Activated naive CD4-positive, alpha-beta T cell treated with anti-CD3 and anti-CD28 coated beads, Interleukin-2, amount 10 ng/mL, durations not matched to agents 7 days and 5 days (primary cell): ENCODE measurements at regions not wholly inside any gene's neighbourhood (a gene's known extent, or its start where the extent isn't known, plus 50 kb on each side); places are given as distances from the start of the nearest gene placed in this dataset.

Experiments used
- CTCF ChIA-PET: fragments of 350-600 bp; sonication (Branson Sonifier 250); formaldehyde crosslinking; loops from one replicate; lab custom pipeline; 2021; ENCODE audit warnings: antibody characterized with exemption; lab: Charles Lee
- DNase-seq: peaks from one replicate; pipeline ENCODE4 v3.0.0-alpha.2; 2020
- H3K27ac Mint-ChIP-seq: one replicate; pipeline ENCODE4 v1.8.0; 2021; ENCODE audit warnings: mild to moderate bottlenecking, moderate library complexity, mixed read lengths
- H3K27me3 Mint-ChIP-seq: one replicate; pipeline ENCODE4 v1.8.0; 2021; ENCODE audit warnings: mild to moderate bottlenecking, mixed read lengths
- H3K36me3 Mint-ChIP-seq: one replicate; pipeline ENCODE4 v1.8.0; 2021; ENCODE audit warnings: mixed read lengths
- H3K4me1 Mint-ChIP-seq: one replicate; pipeline ENCODE4 v1.8.0; 2021; ENCODE audit warnings: mixed read lengths
- H3K4me3 Mint-ChIP-seq: one replicate; pipeline ENCODE4 v1.8.0; 2021; ENCODE audit warnings: mild to moderate bottlenecking, moderate library complexity, mixed read lengths
- H3K9me3 Mint-ChIP-seq: one replicate; pipeline ENCODE4 v1.8.0; 2021; ENCODE audit warnings: mixed read lengths

- CTCF ChIA-PET, result interaction anchor here (1.2 kb wide), 1 partner anchor 15 kb away, joined by 3 read pairs; no protein-coding TSS in a partner anchor
- no peaks in the 10 kb centered on the region for H3K4me1 Mint-ChIP-seq
- no peak overlapping the region for H3K27ac Mint-ChIP-seq
- H3K36me3 Mint-ChIP-seq, result no peaks in the 10 kb centered on the region
- no peak overlapping the region for H3K4me3 Mint-ChIP-seq
- peaks cover 21% of the 10 kb centered on the region for H3K27me3 Mint-ChIP-seq
- no peaks in the 10 kb centered on the region for H3K9me3 Mint-ChIP-seq
- no peak for DNase-seq
Measured at GRCh38 chr1:4600615-4601460, 53.6 kb upstream of the AJAP1 start.

GRCh38 chr1:4601941-4602340, 52.5 kb upstream of the AJAP1 start:
- no peak overlapping the region for H3K4me3 Mint-ChIP-seq
- no peaks in the 10 kb centered on the region for H3K36me3 Mint-ChIP-seq
- no peak for DNase-seq
- H3K27me3 Mint-ChIP-seq, result peaks cover 27% of the 10 kb centered on the region
- H3K9me3 Mint-ChIP-seq, result no peaks in the 10 kb centered on the region
- H3K4me1 Mint-ChIP-seq, result no peaks in the 10 kb centered on the region
- CTCF ChIA-PET, result no interaction called here
- no peak overlapping the region for H3K27ac Mint-ChIP-seq

- Mint-ChIP-seq H3K9me3 (no peaks in the 10 kb centered on the region), H3K36me3 (no peaks in the 10 kb centered on the region), H3K4me3 (no peak overlapping the region), H3K4me1 (no peaks in the 10 kb centered on the region), H3K27ac (no peak overlapping the region), H3K27me3 (peaks cover 27% of the 10 kb centered on the region)
- DNase-seq, result no peak
- CTCF ChIA-PET, result no interaction called here
Measured at GRCh38 chr1:4602462-4603294, 51.7 kb upstream of the AJAP1 start.

GRCh38 chr1:4603295-4604110, 50.9 kb upstream of the AJAP1 start:
- no peak overlapping the region for H3K4me3 Mint-ChIP-seq
- CTCF ChIA-PET, result no interaction called here
- no peaks in the 10 kb centered on the region for H3K36me3 Mint-ChIP-seq
- H3K4me1 Mint-ChIP-seq, result no peaks in the 10 kb centered on the region
- H3K27me3 Mint-ChIP-seq, result peaks cover 28% of the 10 kb centered on the region
- no peak for DNase-seq
- H3K9me3 Mint-ChIP-seq, result peaks cover 3% of the 10 kb centered on the region
- no peak overlapping the region for H3K27ac Mint-ChIP-seq
